NCI-H524 treated with DMSO at 0.1 percent for 48 hours (cell line): ENCODE measurements at regions not wholly inside any gene's neighbourhood (a gene's known extent, or its start where the extent isn't known, plus 50 kb on each side); places are given as distances from the start of the nearest gene placed in this dataset.
"Not testable (repeated sequence)": the region's sequence is repeated elsewhere in the genome, so short reads cannot be mapped to it uniquely, and the experiment has no call there.

Experiments
- DNase-seq: peaks from one replicate; lab custom pipeline; 2025; lab: John Stamatoyannopoulos, UW

GRCh38 chr3:44132061-44132460 lies 109.6 kb upstream of the TOPAZ1 start:
- no peak for DNase-seq

- no peak for DNase-seq
Observed at GRCh38 chr3:44132593-44132992, 109.1 kb upstream of the TOPAZ1 start.

GRCh38 chr3:44136421-44136820 lies 105.3 kb upstream of the TOPAZ1 start:
- no peak for DNase-seq

GRCh38 chr3:44146073-44146472 lies 95.6 kb upstream of the TOPAZ1 start:
- DNase-seq, result no peak

GRCh38 chr3:44159696-44160300 lies 81.9 kb upstream of the TOPAZ1 start:
- no peak for DNase-seq

GRCh38 chr3:44160818-44161217 lies 80.9 kb upstream of the TOPAZ1 start:
- DNase-seq, result no peak

- no peak for DNase-seq
Observed at GRCh38 chr3:44171891-44172290, 69.8 kb upstream of the TOPAZ1 start.

- not testable (repeated sequence) for DNase-seq
Observed at GRCh38 chr3:44172701-44173100, 69.0 kb upstream of the TOPAZ1 start.

- no peak for DNase-seq
Observed at GRCh38 chr3:44173263-44173662, 68.4 kb upstream of the TOPAZ1 start.

GRCh38 chr3:44175070-44175469 lies 66.6 kb upstream of the TOPAZ1 start:
- DNase-seq, result no peak

GRCh38 chr3:44179246-44179645 lies 62.4 kb upstream of the TOPAZ1 start:
- no peak for DNase-seq

- DNase-seq, result peak; percentile 76
Observed at GRCh38 chr3:44184319-44184953, 57.2 kb upstream of the TOPAZ1 start.

GRCh38 chr3:44185396-44185915 lies 56.2 kb upstream of the TOPAZ1 start:
- no peak for DNase-seq

GRCh38 chr3:44186111-44186672 lies 55.5 kb upstream of the TOPAZ1 start:
- DNase-seq, result no peak

- DNase-seq, result no peak
Observed at GRCh38 chr3:44186712-44187111, 55.0 kb upstream of the TOPAZ1 start.
